WTC11 (cell line): ENCODE measurements at regions not wholly inside any gene's neighbourhood (a gene's known extent, or its start where the extent isn't known, plus 50 kb on each side); places are given as distances from the start of the nearest gene placed in this dataset.

Experiments used
- ESRRA ChIP-seq: sonication (generic); formaldehyde crosslinking; IDR thresholded peaks from 2 replicates; pipeline ENCODE4 v1.8.1; 2022; ENCODE audit warnings: mild to moderate bottlenecking, missing genetic modification reagents, borderline replicate concordance
- FOXP1 ChIP-seq: sonication (generic); formaldehyde crosslinking; IDR thresholded peaks from 2 replicates; pipeline ENCODE4 v1.8.0; 2022; ENCODE audit warnings: missing genetic modification reagents, mild to moderate bottlenecking, moderate library complexity, borderline replicate concordance
- JAZF1 ChIP-seq: fragments of 250-450 bp; sonication (Bioruptor Pico); IDR thresholded peaks from 2 replicates; pipeline ENCODE4 v1.9.0; 2021; ENCODE audit warnings: moderate library complexity, mild to moderate bottlenecking, inconsistent platforms
- NR2C2 ChIP-seq: sonication (generic); formaldehyde crosslinking; IDR thresholded peaks from 2 replicates; pipeline ENCODE4 v1.8.0; 2022; ENCODE audit warnings: mild to moderate bottlenecking, missing genetic modification reagents
- NR3C1 ChIP-seq: sonication (generic); formaldehyde crosslinking; conservative IDR thresholded peaks from 2 replicates; pipeline ENCODE4 v1.8.1; 2023; ENCODE audit warnings: low read depth, mild to moderate bottlenecking, missing genetic modification reagents
- PRRX2 ChIP-seq: fragments of 250-450 bp; sonication (Bioruptor Pico); IDR thresholded peaks from 2 replicates; pipeline ENCODE4 v1.8.0; 2021; ENCODE audit warnings: mild to moderate bottlenecking
- ZBTB21 ChIP-seq: sonication (generic); formaldehyde crosslinking; IDR thresholded peaks from 2 replicates; pipeline ENCODE4 v1.8.1; 2023; ENCODE audit warnings: mild to moderate bottlenecking, missing genetic modification reagents, borderline replicate concordance
- TF ChIP-seq, protein P1 (sequence below): sonication (generic); formaldehyde crosslinking; conservative IDR thresholded peaks from 2 replicates; pipeline ENCODE4 v1.8.1; 2022; ENCODE audit warnings: mild to moderate bottlenecking, missing genetic modification reagents
- TF ChIP-seq, protein P2 (sequence below): fragments of 200-600 bp; IDR thresholded peaks from 2 replicates; pipeline ENCODE4 v1.8.0; 2022; ENCODE audit warnings: antibody characterized with exemption
- TF ChIP-seq, protein P3 (sequence below): sonication (generic); formaldehyde crosslinking; IDR thresholded peaks from 2 replicates; pipeline ENCODE4 v1.8.0; 2023; ENCODE audit warnings: missing genetic modification reagents
- TF ChIP-seq, protein P4 (sequence below): sonication (generic); formaldehyde crosslinking; IDR thresholded peaks from 2 replicates; pipeline ENCODE4 v1.8.0; 2022; ENCODE audit warnings: mild to moderate bottlenecking, missing genetic modification reagents
- TF ChIP-seq, protein P5 (sequence below): sonication (generic); formaldehyde crosslinking; conservative IDR thresholded peaks from 2 replicates; pipeline ENCODE4 v1.8.1; 2023; ENCODE audit warnings: mild to moderate bottlenecking, low read depth, missing genetic modification reagents, moderate library complexity

DNA sequence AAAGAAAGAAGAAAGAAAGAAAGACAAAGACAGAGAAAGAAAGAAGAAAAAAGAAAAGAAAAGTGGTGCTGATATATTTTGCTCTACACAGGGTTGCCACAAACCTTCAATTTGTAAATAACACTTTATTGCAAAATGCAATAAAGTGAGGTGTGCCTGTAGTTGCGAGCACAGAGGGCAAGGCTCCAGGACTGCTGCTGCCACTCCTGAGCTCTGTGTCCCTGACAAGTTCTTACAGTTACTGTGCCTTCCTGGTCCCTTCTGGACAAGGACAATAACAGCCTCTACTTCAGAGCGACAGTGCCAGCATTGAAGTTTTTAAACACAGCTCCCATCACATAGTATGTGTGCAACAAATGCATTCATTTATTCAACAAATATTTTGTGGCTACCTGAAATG is 148.1 kb downstream of the AXIN2 start:
- TF ChIP-seq, protein P1, sequence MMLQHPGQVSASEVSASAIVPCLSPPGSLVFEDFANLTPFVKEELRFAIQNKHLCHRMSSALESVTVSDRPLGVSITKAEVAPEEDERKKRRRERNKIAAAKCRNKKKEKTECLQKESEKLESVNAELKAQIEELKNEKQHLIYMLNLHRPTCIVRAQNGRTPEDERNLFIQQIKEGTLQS (CRISPR knock-in tag), result no peak
- TF ChIP-seq, protein P2, sequence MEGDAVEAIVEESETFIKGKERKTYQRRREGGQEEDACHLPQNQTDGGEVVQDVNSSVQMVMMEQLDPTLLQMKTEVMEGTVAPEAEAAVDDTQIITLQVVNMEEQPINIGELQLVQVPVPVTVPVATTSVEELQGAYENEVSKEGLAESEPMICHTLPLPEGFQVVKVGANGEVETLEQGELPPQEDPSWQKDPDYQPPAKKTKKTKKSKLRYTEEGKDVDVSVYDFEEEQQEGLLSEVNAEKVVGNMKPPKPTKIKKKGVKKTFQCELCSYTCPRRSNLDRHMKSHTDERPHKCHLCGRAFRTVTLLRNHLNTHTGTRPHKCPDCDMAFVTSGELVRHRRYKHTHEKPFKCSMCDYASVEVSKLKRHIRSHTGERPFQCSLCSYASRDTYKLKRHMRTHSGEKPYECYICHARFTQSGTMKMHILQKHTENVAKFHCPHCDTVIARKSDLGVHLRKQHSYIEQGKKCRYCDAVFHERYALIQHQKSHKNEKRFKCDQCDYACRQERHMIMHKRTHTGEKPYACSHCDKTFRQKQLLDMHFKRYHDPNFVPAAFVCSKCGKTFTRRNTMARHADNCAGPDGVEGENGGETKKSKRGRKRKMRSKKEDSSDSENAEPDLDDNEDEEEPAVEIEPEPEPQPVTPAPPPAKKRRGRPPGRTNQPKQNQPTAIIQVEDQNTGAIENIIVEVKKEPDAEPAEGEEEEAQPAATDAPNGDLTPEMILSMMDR, result no peak
- TF ChIP-seq PRRX2 (no peak), ESRRA (CRISPR knock-in tag) (no peak), FOXP1 (CRISPR knock-in tag) (no peak), NR3C1 (CRISPR knock-in tag) (no peak), NR2C2 (CRISPR knock-in tag) (no peak), JAZF1 (CRISPR knock-in tag) (no peak), ZBTB21 (CRISPR knock-in tag) (no peak)
- TF ChIP-seq, protein P3, sequence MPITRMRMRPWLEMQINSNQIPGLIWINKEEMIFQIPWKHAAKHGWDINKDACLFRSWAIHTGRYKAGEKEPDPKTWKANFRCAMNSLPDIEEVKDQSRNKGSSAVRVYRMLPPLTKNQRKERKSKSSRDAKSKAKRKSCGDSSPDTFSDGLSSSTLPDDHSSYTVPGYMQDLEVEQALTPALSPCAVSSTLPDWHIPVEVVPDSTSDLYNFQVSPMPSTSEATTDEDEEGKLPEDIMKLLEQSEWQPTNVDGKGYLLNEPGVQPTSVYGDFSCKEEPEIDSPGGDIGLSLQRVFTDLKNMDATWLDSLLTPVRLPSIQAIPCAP (CRISPR knock-in tag), result no peak
- TF ChIP-seq, protein P4, sequence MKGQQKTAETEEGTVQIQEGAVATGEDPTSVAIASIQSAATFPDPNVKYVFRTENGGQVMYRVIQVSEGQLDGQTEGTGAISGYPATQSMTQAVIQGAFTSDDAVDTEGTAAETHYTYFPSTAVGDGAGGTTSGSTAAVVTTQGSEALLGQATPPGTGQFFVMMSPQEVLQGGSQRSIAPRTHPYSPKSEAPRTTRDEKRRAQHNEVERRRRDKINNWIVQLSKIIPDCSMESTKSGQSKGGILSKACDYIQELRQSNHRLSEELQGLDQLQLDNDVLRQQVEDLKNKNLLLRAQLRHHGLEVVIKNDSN (CRISPR knock-in tag), result no peak
- TF ChIP-seq, protein P5, sequence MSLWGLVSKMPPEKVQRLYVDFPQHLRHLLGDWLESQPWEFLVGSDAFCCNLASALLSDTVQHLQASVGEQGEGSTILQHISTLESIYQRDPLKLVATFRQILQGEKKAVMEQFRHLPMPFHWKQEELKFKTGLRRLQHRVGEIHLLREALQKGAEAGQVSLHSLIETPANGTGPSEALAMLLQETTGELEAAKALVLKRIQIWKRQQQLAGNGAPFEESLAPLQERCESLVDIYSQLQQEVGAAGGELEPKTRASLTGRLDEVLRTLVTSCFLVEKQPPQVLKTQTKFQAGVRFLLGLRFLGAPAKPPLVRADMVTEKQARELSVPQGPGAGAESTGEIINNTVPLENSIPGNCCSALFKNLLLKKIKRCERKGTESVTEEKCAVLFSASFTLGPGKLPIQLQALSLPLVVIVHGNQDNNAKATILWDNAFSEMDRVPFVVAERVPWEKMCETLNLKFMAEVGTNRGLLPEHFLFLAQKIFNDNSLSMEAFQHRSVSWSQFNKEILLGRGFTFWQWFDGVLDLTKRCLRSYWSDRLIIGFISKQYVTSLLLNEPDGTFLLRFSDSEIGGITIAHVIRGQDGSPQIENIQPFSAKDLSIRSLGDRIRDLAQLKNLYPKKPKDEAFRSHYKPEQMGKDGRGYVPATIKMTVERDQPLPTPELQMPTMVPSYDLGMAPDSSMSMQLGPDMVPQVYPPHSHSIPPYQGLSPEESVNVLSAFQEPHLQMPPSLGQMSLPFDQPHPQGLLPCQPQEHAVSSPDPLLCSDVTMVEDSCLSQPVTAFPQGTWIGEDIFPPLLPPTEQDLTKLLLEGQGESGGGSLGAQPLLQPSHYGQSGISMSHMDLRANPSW (CRISPR knock-in tag), result no peak
